Tibial nerve (tissue), 3 donors: ENCODE measurements at regions not wholly inside any gene's neighbourhood (a gene's known extent, or its start where the extent isn't known, plus 50 kb on each side); places are given as distances from the start of the nearest gene placed in this dataset.

Experiments
- POLR2A ChIP-seq, 2 donors: fragments of 450-650 bp; IDR thresholded peaks; one replicate each; pipeline ENCODE4 v1.6.1; 2017; ENCODE audit warnings: antibody characterized with exemption in 2 of 2, mild to moderate bottlenecking in 2 of 2, moderate library complexity in 2 of 2
- TF ChIP-seq, protein P1 (sequence below), 5 experiments: fragments of 200-600 bp in 3 of 5; fragments of 450-650 bp in 2 of 5; sonication (generic) in 3 of 5; IDR thresholded peaks; one replicate each; pipeline ENCODE4 v1.5.1; 2016 to 2019; ENCODE audit warnings: antibody characterized with exemption in 5 of 5, mild to moderate bottlenecking in 3 of 5, moderate library complexity in 2 of 5

GRCh38 chr1:163628034-163628773 lies 306.4 kb downstream of the NUF2 start:
- TF ChIP-seq, protein P1, sequence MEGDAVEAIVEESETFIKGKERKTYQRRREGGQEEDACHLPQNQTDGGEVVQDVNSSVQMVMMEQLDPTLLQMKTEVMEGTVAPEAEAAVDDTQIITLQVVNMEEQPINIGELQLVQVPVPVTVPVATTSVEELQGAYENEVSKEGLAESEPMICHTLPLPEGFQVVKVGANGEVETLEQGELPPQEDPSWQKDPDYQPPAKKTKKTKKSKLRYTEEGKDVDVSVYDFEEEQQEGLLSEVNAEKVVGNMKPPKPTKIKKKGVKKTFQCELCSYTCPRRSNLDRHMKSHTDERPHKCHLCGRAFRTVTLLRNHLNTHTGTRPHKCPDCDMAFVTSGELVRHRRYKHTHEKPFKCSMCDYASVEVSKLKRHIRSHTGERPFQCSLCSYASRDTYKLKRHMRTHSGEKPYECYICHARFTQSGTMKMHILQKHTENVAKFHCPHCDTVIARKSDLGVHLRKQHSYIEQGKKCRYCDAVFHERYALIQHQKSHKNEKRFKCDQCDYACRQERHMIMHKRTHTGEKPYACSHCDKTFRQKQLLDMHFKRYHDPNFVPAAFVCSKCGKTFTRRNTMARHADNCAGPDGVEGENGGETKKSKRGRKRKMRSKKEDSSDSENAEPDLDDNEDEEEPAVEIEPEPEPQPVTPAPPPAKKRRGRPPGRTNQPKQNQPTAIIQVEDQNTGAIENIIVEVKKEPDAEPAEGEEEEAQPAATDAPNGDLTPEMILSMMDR (IDR thresholded peaks at IDR 0.05) = no peak
- no peak for TF ChIP-seq POLR2A (IDR thresholded peaks at IDR 0.05)
